ENCODE measurements at regions not wholly inside any gene's neighbourhood (a gene's known extent, or its start where the extent isn't known, plus 50 kb on each side); places are given as distances from the start of the nearest gene placed in this dataset.

DNA sequence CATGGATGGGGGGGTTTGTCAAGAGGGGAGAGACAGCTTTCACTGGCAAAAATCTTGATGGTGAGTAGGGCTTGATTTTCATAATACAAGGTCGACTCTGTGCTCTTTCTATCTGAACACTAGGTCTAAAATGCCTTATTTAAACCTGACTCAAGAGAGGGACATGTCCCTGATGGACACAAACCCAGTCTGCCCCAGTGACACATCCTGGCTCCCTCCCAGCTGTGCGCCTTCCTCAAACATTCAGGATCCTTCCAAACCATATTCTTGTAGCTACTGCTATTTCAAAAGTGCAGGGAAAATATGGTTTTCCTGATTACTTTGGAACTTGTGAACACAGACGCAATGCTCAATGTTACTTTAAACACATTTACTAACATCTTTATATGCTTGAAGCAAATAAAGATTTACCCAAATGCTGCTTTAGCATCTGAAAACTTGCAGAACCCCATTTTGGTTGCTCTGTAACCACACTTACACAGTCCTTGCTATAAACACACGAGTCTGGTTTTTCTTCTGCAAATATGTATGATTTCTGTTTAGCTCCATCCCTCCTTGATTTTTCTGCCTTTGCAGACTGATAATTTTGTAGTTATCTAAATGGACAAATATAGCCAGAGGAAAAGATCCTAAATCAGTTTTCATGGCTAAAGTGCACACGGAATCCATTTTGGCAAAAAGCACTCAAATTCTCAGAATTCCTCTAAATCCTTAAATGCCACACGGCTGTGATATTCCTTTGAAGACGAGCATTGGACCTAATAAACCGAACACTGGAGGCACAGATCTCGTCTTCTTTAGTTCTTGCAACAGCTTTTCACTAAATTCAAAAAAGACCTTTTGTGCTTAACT is 499.9 kb upstream of the ZFHX3 start:
- TF ChIP-seq CTCF (optimal IDR thresholded peaks at IDR 0.05 in 1 of 3, IDR thresholded peaks at IDR 0.05 in 1 of 3, conservative IDR thresholded peaks at IDR 0.05 in 1 of 3; ENCODE audit: extremely low read depth in 1 of 3, insufficient read depth in 2 of 3, low read length in 3 of 3) (no peak), EZH2 (IDR thresholded peaks at IDR 0.05; ENCODE audit: low read length) (no peak)

All from keratinocyte (primary cell).